Small intestine (tissue), 7 donors: ENCODE measurements at regions not wholly inside any gene's neighbourhood (a gene's known extent, or its start where the extent isn't known, plus 50 kb on each side); places are given as distances from the start of the nearest gene placed in this dataset.
A peak's percentile ranks its signal among the peaks of the same experiment; 100 is the strongest.

Source experiments
- DNase-seq, 2 donors: peaks; one replicate each; pipeline versions ENCODE4 v3.0.0 to v3.0.0-alpha.2; 2013
- FAIRE-seq: peaks from 2 replicates; lab custom pipeline; 2012; peaks lifted over from hg19 to GRCh38; lab: Jason Lieb, UNC
- H3K27ac ChIP-seq, 3 donors: one replicate each; pipeline ENCODE4 v1.5.1; 2013; ENCODE audit warnings: low read length in 2 of 3, mild to moderate bottlenecking in 2 of 3, control low read depth in 1 of 3, inconsistent platforms in 1 of 3, low read depth in 1 of 3, moderate library complexity in 1 of 3
- H3K27me3 ChIP-seq, 3 donors: one replicate each; pipeline ENCODE4 v1.6.1; 2013; ENCODE audit warnings: low read length in 3 of 3, inconsistent platforms in 1 of 3; ENCODE audit not compliant: control insufficient read depth in 3 of 3, insufficient read depth in 3 of 3
- H3K36me3 ChIP-seq, 3 donors: one replicate each; pipeline ENCODE4 v1.6.1; 2013; ENCODE audit warnings: low read length in 3 of 3, inconsistent platforms in 1 of 3, low read depth in 1 of 3, mild to moderate bottlenecking in 1 of 3, moderate library complexity in 1 of 3; ENCODE audit not compliant: control insufficient read depth in 3 of 3, insufficient read depth in 2 of 3
- H3K4me1 ChIP-seq, 3 donors: one replicate each; pipeline ENCODE4 v1.6.1; 2013; ENCODE audit warnings: low read length in 2 of 3, inconsistent platforms in 1 of 3, low read depth in 1 of 3, mild to moderate bottlenecking in 1 of 3, moderate library complexity in 1 of 3; ENCODE audit not compliant: control insufficient read depth in 3 of 3, insufficient read depth in 2 of 3
- H3K4me3 ChIP-seq, 3 donors: one replicate each; pipeline ENCODE4 v1.5.1; 2013; ENCODE audit warnings: low read length in 3 of 3, control low read depth in 1 of 3, inconsistent platforms in 1 of 3, low read depth in 1 of 3, mild to moderate bottlenecking in 1 of 3, moderate library complexity in 1 of 3
- H3K9me3 ChIP-seq, 2 donors: one replicate each; pipeline ENCODE4 v1.6.1; 2013; ENCODE audit warnings: low read depth in 1 of 2, low read length in 1 of 2; ENCODE audit not compliant: control insufficient read depth in 2 of 2, insufficient read depth in 1 of 2
- WGBS, 3 donors: extraction: QIAGEN DNeasy Blood & Tissue Kit; methylation state at CpG; one replicate each; pipeline ENCODE4 v1.1.7; 2013; 5-methylcytosine and 5-hydroxymethylcytosine counted together
- donor health status: healthy with polysubstance abuse.
- donor health status: control.
- donor health status: control.
- donor health status: Bipolar disorder and iron deficiency.
- donor health status: healthy.

DNA sequence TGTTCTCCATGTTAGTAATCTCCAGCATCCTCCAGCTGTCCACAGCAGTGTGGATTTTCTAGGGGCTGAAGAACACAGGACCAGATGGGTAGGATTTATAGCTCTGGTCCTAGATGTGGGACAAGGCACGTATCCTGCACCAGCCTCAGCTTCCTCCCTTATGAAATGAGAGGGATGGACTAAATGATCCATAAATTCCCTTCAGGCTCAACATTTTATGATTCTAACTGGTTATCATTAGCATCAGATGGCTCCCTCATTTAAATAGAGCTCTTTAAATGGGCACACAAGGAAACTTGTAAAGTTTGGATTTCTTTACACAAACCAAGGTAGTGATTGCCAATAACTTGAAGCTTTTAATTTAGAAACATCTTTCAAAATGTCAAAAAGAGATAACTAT lies 97.7 kb downstream of the ESM1 start:
- no peak overlapping the region for H3K27ac ChIP-seq
- peaks cover 0 to 39% (median 12%) of the 10 kb centered on the region in 3 donors for H3K27me3 ChIP-seq
- H3K4me3 ChIP-seq: no peak overlapping the region
- 85 to 95% (median 89%) methylated on average over 1 of the region's 1 CpG for WGBS, 3 donors
- FAIRE-seq (no peak), DNase-seq (no peak)
- no peaks in the 10 kb centered on the region for H3K36me3 ChIP-seq
- H3K4me1 ChIP-seq: no peaks in the 10 kb centered on the region
- H3K9me3 ChIP-seq: no peaks in the 10 kb centered on the region

DNA sequence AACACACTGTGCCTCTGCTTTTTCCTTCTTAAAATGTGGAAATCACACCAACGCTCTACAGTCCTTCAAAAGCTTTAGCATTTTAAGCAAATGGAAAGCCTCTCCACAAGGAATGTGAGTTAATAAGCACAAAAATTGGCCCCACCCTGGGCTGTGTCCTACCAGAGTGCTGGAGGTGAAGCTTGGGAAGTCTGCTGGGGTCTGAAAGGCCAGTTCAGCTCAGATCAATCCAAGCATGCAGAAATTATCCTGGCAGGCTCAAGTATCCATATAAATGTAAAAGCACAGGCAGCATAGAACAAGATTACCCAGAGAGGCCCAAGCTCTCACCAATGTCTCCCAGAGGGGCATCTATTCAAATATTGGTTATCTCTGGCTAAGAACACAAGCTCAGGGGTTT lies 98.5 kb downstream of the ESM1 start:
- Histone ChIP-seq H3K9me3 (no peaks in the 10 kb centered on the region), H3K27ac (no peak overlapping the region), H3K27me3 (peaks cover 0 to 41% (median 12%) of the 10 kb centered on the region in 3 donors), H3K4me1 (no peaks in the 10 kb centered on the region), H3K4me3 (no peak overlapping the region), H3K36me3 (no peaks in the 10 kb centered on the region)
- 76 to 89% (median 86%) methylated on average over 1 of the region's 1 CpG for WGBS, 3 donors
- no peak for DNase-seq
- no peak for FAIRE-seq

GRCh38 chr5:54885636-54886035 lies 99.8 kb downstream of the ESM1 start:
- FAIRE-seq (no peak), DNase-seq (no peak)
- H3K27me3 ChIP-seq: peaks cover 0 to 36% (median 12%) of the 10 kb centered on the region in 3 donors
- H3K4me3 ChIP-seq: no peak overlapping the region
- no peaks in the 10 kb centered on the region for H3K9me3 ChIP-seq
- 91 to 94% (median 93%) methylated on average over 3 of the region's 3 CpGs for WGBS, 3 donors
- no peak overlapping the region for H3K27ac ChIP-seq
- no peaks in the 10 kb centered on the region for H3K36me3 ChIP-seq
- H3K4me1 ChIP-seq: no peaks in the 10 kb centered on the region

- no peaks in the 10 kb centered on the region for H3K9me3 ChIP-seq
- peak overlapping the region in 1 of 3 donors; percentile 35 for H3K4me3 ChIP-seq
- H3K4me1 ChIP-seq: no peaks in the 10 kb centered on the region
- no peak for DNase-seq
- H3K36me3 ChIP-seq: no peaks in the 10 kb centered on the region
- H3K27me3 ChIP-seq: peaks cover 0 to 36% (median 12%) of the 10 kb centered on the region in 3 donors
- no peak overlapping the region for H3K27ac ChIP-seq
- FAIRE-seq: no peak
- WGBS, 3 donors: 27 to 34% (median 30%) methylated on average over 14 to 18 of the region's 18 CpGs
Observed at GRCh38 chr5:54884195-54884536, 101.2 kb downstream of the ESM1 start.

GRCh38 chr5:54883374-54884194 lies 101.8 kb downstream of the ESM1 start:
- 3 to 4% (median 4%) methylated on average over 34 to 75 of the region's 75 CpGs for WGBS, 3 donors
- DNase-seq (peak; percentile 16 to 71), FAIRE-seq (no peak)
- Histone ChIP-seq H3K27ac (no peak overlapping the region), H3K27me3 (peaks cover 0 to 36% (median 12%) of the 10 kb centered on the region in 3 donors), H3K4me3 (peak overlapping the region in 2 of 3 donors; percentile 35 to 41), H3K4me1 (no peaks in the 10 kb centered on the region), H3K36me3 (no peaks in the 10 kb centered on the region), H3K9me3 (no peaks in the 10 kb centered on the region)

DNA sequence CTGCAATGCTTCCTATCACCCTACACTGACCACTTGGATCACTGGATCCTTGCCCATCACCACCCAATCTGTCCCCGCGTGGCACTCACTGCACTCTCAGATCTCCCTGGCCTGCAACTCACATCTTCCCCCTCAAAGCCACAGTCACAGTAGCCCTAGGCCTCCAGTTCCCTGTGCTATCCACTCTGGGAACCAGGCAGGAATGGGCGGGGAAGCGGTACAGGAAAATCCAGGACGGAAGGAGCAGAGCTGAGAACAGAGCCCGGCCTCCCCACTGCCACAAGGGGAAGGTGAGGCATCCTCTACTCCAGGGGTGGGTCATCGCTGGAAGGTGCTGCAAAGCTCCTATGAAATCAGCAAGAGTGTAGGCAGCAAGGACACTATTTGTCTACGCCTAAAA lies 102.6 kb downstream of the ESM1 start:
- Histone ChIP-seq H3K36me3 (no peaks in the 10 kb centered on the region), H3K9me3 (no peaks in the 10 kb centered on the region), H3K27ac (no peak overlapping the region), H3K4me1 (no peaks in the 10 kb centered on the region), H3K27me3 (peaks cover 0 to 36% (median 12%) of the 10 kb centered on the region in 3 donors), H3K4me3 (no peak overlapping the region)
- DNase-seq: no peak
- WGBS, 3 donors: 78 to 91% (median 88%) methylated on average over 8 of the region's 8 CpGs
- FAIRE-seq: no peak

- DNase-seq: no peak
- no peak for FAIRE-seq
- Histone ChIP-seq H3K9me3 (no peaks in the 10 kb centered on the region), H3K36me3 (no peaks in the 10 kb centered on the region), H3K4me1 (no peaks in the 10 kb centered on the region), H3K27ac (no peak overlapping the region), H3K4me3 (no peak overlapping the region), H3K27me3 (peaks cover 0 to 36% (median 12%) of the 10 kb centered on the region in 3 donors)
- 67 to 88% (median 82%) methylated on average over 4 of the region's 4 CpGs for WGBS, 3 donors
Observed at GRCh38 chr5:54882101-54882500, 103.3 kb downstream of the ESM1 start.

DNA sequence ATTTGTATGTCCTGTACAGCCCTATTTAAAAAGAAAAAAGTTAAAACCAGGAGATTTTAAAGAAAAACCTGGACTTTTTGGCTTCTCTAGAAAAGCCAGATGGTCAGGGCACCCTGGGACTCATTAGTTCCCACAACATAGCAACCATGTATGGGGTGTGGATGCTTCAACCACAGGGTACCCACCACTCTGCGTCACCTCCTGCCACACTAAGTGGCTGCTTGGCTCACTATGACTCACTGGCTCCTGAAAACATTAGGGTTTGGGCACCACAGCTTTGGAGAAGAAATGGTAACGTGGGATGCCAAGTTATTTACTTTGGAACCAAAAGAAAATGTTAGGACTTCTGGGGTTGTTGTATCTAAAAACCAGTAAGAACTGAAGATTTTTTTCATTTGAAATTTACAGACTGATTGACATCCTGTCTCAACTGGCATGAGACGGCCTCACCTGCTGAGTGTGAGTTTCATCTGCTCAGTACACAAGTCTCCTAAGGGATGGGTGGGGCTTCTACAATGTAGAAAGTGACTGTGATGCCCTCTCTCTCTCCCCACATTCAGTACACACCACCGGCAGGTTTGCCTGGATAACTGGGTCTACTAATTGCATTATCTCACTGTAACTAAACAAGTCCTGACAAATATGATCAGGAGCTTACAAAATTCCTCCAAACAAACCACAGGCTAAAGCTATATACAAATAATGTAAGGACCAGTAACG lies 103.9 kb downstream of the ESM1 start:
- WGBS, 3 donors: 57 to 79% (median 76%) methylated on average over 5 of the region's 5 CpGs
- FAIRE-seq (no peak), DNase-seq (no peak)
- H3K4me1 ChIP-seq: no peaks in the 10 kb centered on the region
- no peaks in the 10 kb centered on the region for H3K9me3 ChIP-seq
- no peak overlapping the region for H3K4me3 ChIP-seq
- peaks cover 0 to 36% (median 13%) of the 10 kb centered on the region in 3 donors for H3K27me3 ChIP-seq
- no peak overlapping the region for H3K27ac ChIP-seq
- no peaks in the 10 kb centered on the region for H3K36me3 ChIP-seq
